DND-41 (cell line): ENCODE measurements at regions not wholly inside any gene's neighbourhood (a gene's known extent, or its start where the extent isn't known, plus 50 kb on each side); places are given as distances from the start of the nearest gene placed in this dataset.

Experiments
- ATAC-seq: fragments of 200-7000 bp; cut with Tn5 transposase; 3 replicates; pipeline ENCODE4 v1.9.1; 2021; ENCODE audit warnings: low read depth; ENCODE audit not compliant: insufficient read depth
- DNase-seq: peaks from one replicate; pipeline ENCODE4 v3.0.0-alpha.2; 2020
- H2AFZ ChIP-seq: 2 replicates; pipeline ENCODE4 v1.6.0; 2012; ENCODE audit warnings: low read depth, low read length
- H3K27ac ChIP-seq: 2 replicates; pipeline ENCODE4 v1.5.1; 2012; ENCODE audit warnings: low read length, inconsistent platforms
- H3K27me3 ChIP-seq: fragments of 200-600 bp; sonication (generic); 2 replicates; pipeline ENCODE4 v1.6.0; 2012; ENCODE audit warnings: low read length, mild to moderate bottlenecking, inconsistent platforms; ENCODE audit not compliant: insufficient read depth, poor library complexity
- H3K36me3 ChIP-seq: 2 replicates; pipeline ENCODE4 v1.5.1; 2012; ENCODE audit warnings: low read length, inconsistent platforms; ENCODE audit not compliant: insufficient read depth
- H3K4me1 ChIP-seq: 2 replicates; pipeline ENCODE4 v1.5.1; 2012; ENCODE audit warnings: mild to moderate bottlenecking, low read length; ENCODE audit not compliant: insufficient read depth
- H3K4me2 ChIP-seq: 2 replicates; pipeline ENCODE4 v1.6.0; 2012; ENCODE audit warnings: mild to moderate bottlenecking, moderate library complexity, low read length, inconsistent platforms; ENCODE audit not compliant: insufficient read depth
- H3K4me3 ChIP-seq, 2 experiments: fragments of 200-600 bp in 1 of 2; shearing (Covaris generic) in 1 of 2; 2 replicates each; pipeline ENCODE4 v1.5.1; 2012 to 2016; ENCODE audit warnings: inconsistent platforms in 2 of 2, low read length in 2 of 2, mild to moderate bottlenecking in 2 of 2, low read depth in 1 of 2, moderate library complexity in 1 of 2
- H3K79me2 ChIP-seq: 2 replicates; pipeline ENCODE4 v1.6.0; 2012; ENCODE audit warnings: low read length, inconsistent platforms; ENCODE audit not compliant: insufficient read depth
- H3K9ac ChIP-seq: 2 replicates; pipeline ENCODE4 v1.6.0; 2012; ENCODE audit warnings: low read depth, mild to moderate bottlenecking, inconsistent platforms, low read length, moderate library complexity
- H3K9me3 ChIP-seq: 2 replicates; pipeline ENCODE4 v1.5.1; 2012; ENCODE audit warnings: low read length, moderate library complexity, mild to moderate bottlenecking, inconsistent platforms; ENCODE audit not compliant: insufficient read depth, severe bottlenecking
- H4K20me1 ChIP-seq: 2 replicates; pipeline ENCODE4 v1.6.0; 2012; ENCODE audit warnings: low read length; ENCODE audit not compliant: insufficient read depth
- EZH2 ChIP-seq: IDR thresholded peaks from 3 replicates; pipeline ENCODE4 v1.6.1; 2012; ENCODE audit warnings: borderline replicate concordance, low read depth, mild to moderate bottlenecking, moderate library complexity, low read length, inconsistent platforms; ENCODE audit not compliant: severe bottlenecking
- TF ChIP-seq, protein P1 (sequence below): IDR thresholded peaks from 2 replicates; pipeline ENCODE4 v1.5.1; 2012; ENCODE audit warnings: borderline replicate concordance, low read length, moderate library complexity, mild to moderate bottlenecking; ENCODE audit not compliant: poor library complexity, severe bottlenecking; ENCODE audit errors: extremely low read depth

DNA sequence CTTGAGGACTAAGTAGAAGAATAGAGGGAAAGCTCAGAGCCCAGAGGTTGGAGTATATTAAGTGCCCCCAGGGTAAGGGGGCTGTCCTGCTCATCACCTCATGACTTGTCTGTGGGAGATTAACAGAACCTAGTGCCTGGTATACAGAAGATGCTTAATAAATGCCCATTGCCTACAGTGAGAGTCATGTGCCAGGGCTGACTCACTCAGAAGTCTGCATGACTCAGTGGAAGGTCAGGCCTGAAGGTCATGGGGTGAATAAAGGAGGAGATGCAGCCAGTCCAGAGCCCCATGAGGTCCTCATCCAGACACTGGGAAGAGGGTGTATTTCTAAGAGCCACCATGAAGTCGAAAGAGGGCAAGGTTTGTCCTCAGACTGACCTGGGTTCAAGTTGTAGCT lies 62.5 kb upstream of the TLE3 start:
- Histone ChIP-seq H3K27me3 (no peaks in the 10 kb centered on the region), H3K36me3 (no peaks in the 10 kb centered on the region), H3K9ac (no peak overlapping the region), H4K20me1 (no peaks in the 10 kb centered on the region), H3K4me2 (no peak overlapping the region), H3K79me2 (no peaks in the 10 kb centered on the region), H3K4me3 (no peak overlapping the region), H3K9me3 (no peaks in the 10 kb centered on the region), H3K27ac (no peak overlapping the region), H2AFZ (no peak overlapping the region), H3K4me1 (no peaks in the 10 kb centered on the region)
- DNase-seq (no peak), ATAC-seq (no peak)
- TF ChIP-seq, protein P1, sequence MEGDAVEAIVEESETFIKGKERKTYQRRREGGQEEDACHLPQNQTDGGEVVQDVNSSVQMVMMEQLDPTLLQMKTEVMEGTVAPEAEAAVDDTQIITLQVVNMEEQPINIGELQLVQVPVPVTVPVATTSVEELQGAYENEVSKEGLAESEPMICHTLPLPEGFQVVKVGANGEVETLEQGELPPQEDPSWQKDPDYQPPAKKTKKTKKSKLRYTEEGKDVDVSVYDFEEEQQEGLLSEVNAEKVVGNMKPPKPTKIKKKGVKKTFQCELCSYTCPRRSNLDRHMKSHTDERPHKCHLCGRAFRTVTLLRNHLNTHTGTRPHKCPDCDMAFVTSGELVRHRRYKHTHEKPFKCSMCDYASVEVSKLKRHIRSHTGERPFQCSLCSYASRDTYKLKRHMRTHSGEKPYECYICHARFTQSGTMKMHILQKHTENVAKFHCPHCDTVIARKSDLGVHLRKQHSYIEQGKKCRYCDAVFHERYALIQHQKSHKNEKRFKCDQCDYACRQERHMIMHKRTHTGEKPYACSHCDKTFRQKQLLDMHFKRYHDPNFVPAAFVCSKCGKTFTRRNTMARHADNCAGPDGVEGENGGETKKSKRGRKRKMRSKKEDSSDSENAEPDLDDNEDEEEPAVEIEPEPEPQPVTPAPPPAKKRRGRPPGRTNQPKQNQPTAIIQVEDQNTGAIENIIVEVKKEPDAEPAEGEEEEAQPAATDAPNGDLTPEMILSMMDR, result no peak
- no peak for TF ChIP-seq EZH2

DNA sequence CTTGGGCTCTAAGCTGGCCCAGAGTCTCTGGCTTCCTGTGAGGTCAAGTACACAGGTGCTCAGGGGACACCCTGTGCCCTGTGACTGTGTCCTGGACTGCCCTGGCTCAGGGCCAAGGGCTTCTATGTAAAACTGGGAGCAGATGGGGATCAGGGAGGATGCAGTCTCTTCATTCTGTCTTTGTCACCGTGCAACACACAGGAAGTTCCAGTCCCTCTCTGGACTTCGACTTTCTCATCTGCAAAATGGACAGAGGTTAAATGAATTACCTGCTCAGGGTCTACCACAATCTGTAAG lies 61.9 kb upstream of the TLE3 start:
- ATAC-seq, result no peak

DNA sequence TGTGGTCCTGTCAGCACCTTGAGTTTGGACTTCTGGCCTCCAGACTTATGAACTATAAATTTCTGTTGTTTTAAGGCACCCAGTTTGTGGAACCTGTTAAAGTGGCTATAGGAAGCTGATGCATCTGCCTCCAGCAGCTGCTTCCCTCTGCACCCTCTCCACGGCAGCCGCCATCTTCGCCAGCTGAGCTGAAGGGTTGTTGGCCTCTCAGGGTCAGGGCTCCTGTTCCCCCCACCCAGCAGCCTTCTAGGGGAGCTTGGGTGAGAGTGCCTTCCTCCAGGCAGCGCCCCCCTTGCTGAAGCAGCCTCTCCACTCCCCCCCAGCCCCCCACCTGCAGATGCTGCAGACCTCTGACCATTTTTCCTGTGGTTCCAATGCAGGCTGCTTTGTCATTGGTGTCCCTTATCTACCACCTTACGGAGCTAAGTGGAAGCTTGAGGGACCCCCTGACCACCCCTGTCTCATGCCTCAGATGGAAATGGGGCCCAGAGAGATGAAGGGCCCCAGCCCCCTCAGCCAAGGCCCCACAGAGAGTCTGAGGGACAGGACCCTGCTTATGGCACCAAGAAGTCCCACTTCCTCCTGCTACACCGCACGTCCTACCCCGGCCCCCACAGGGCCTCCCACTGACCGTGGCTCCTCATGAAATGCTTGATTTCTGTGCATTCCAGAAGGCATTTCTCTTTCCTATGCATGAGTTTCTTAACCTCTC lies 61.4 kb upstream of the TLE3 start:
- H3K27ac ChIP-seq, result no peak overlapping the region
- H3K27me3 ChIP-seq, result no peaks in the 10 kb centered on the region
- no peaks in the 10 kb centered on the region for H4K20me1 ChIP-seq
- no peak for TF ChIP-seq EZH2
- TF ChIP-seq, protein P1, result no peak
- no peak overlapping the region for H2AFZ ChIP-seq
- no peaks in the 10 kb centered on the region for H3K9me3 ChIP-seq
- no peak overlapping the region for H3K4me3 ChIP-seq
- ATAC-seq (no peak), DNase-seq (no peak)
- H3K4me1 ChIP-seq, result no peaks in the 10 kb centered on the region
- H3K4me2 ChIP-seq, result no peak overlapping the region
- no peaks in the 10 kb centered on the region for H3K36me3 ChIP-seq
- no peak overlapping the region for H3K9ac ChIP-seq
- no peaks in the 10 kb centered on the region for H3K79me2 ChIP-seq

More for the DNA sequence above, 61.9 kb upstream of the TLE3 start:
- no peaks in the 10 kb centered on the region for H3K36me3 ChIP-seq
- H3K9ac ChIP-seq, result no peak overlapping the region
- no peak overlapping the region for H2AFZ ChIP-seq
- no peaks in the 10 kb centered on the region for H3K4me1 ChIP-seq
- H3K27me3 ChIP-seq, result no peaks in the 10 kb centered on the region
- DNase-seq, result no peak
- no peaks in the 10 kb centered on the region for H3K79me2 ChIP-seq
- no peak overlapping the region for H3K27ac ChIP-seq
- H3K4me2 ChIP-seq, result no peak overlapping the region
- no peaks in the 10 kb centered on the region for H4K20me1 ChIP-seq
- no peaks in the 10 kb centered on the region for H3K9me3 ChIP-seq
- no peak overlapping the region for H3K4me3 ChIP-seq
- no peak for TF ChIP-seq EZH2
- TF ChIP-seq, protein P1, result no peak
